Dendritic cell treated with granulocyte-macrophage colony-stimulating factor and Interleukin-4, amounts not matched to agents 40 ng/mL and 50 ng/mL, for 4 days (primary cell): ENCODE measurements at regions not wholly inside any gene's neighbourhood (a gene's known extent, or its start where the extent isn't known, plus 50 kb on each side); places are given as distances from the start of the nearest gene placed in this dataset.

ENCODE experiments used
- H3K27ac Mint-ChIP-seq: one replicate; pipeline ENCODE4 v1.8.0; 2022; ENCODE audit warnings: mild to moderate bottlenecking, mixed read lengths
- H3K27me3 Mint-ChIP-seq: one replicate; pipeline ENCODE4 v1.8.0; 2022; ENCODE audit warnings: mild to moderate bottlenecking, mixed read lengths
- H3K36me3 Mint-ChIP-seq: one replicate; pipeline ENCODE4 v1.8.0; 2022; ENCODE audit warnings: low read depth, mixed read lengths
- H3K4me1 Mint-ChIP-seq: one replicate; pipeline ENCODE4 v1.8.0; 2022; ENCODE audit warnings: low read depth, mixed read lengths
- H3K4me3 Mint-ChIP-seq: one replicate; pipeline ENCODE4 v1.8.0; 2022; ENCODE audit warnings: mild to moderate bottlenecking, moderate library complexity, mixed read lengths
- H3K9me3 Mint-ChIP-seq: one replicate; pipeline ENCODE4 v1.8.0; 2022; ENCODE audit warnings: mixed read lengths
- intact Hi-C: fragments of 100-400 bp; cut with micrococcal nuclease; formaldehyde crosslinking; loops from one replicate; pipeline ENCODE4 v1.15.0; 2022

- Mint-ChIP-seq H3K4me3 (no peak overlapping the region), H3K36me3 (no peaks in the 10 kb centered on the region), H3K9me3 (no peaks in the 10 kb centered on the region), H3K4me1 (peaks cover 17% of the 10 kb centered on the region), H3K27ac (no peak overlapping the region), H3K27me3 (peaks cover 9% of the 10 kb centered on the region)
- intact Hi-C loops = no loop called here
Observed at GRCh38 chr1:219446288-219446687, 166.6 kb downstream of the ZC3H11B start.

- Mint-ChIP-seq H3K36me3 (no peaks in the 10 kb centered on the region), H3K4me3 (no peak overlapping the region), H3K9me3 (no peaks in the 10 kb centered on the region), H3K4me1 (peaks cover 17% of the 10 kb centered on the region), H3K27me3 (peaks cover 10% of the 10 kb centered on the region), H3K27ac (no peak overlapping the region)
- intact Hi-C loops = no loop called here
Observed at GRCh38 chr1:219445864-219446263, 167.0 kb downstream of the ZC3H11B start.

GRCh38 chr1:219444474-219444873 is 168.4 kb downstream of the ZC3H11B start:
- Mint-ChIP-seq H3K36me3 (no peaks in the 10 kb centered on the region), H3K9me3 (peaks cover under 1% of the 10 kb centered on the region), H3K4me1 (peaks cover 17% of the 10 kb centered on the region), H3K27ac (no peak overlapping the region), H3K27me3 (peaks cover 7% of the 10 kb centered on the region), H3K4me3 (no peak overlapping the region)
- intact Hi-C loops = no loop called here

GRCh38 chr1:219443763-219444162 is 169.1 kb downstream of the ZC3H11B start:
- Mint-ChIP-seq H3K4me3 (no peak overlapping the region), H3K36me3 (no peaks in the 10 kb centered on the region), H3K27ac (no peak overlapping the region), H3K9me3 (peaks cover 7% of the 10 kb centered on the region), H3K4me1 (peaks cover 13% of the 10 kb centered on the region), H3K27me3 (peaks cover 12% of the 10 kb centered on the region)
- intact Hi-C loops = no loop called here

- Mint-ChIP-seq H3K4me3 (no peak overlapping the region), H3K27ac (no peak overlapping the region), H3K36me3 (no peaks in the 10 kb centered on the region), H3K9me3 (peaks cover 7% of the 10 kb centered on the region), H3K4me1 (peaks cover 7% of the 10 kb centered on the region), H3K27me3 (peaks cover 10% of the 10 kb centered on the region)
- intact Hi-C loops = no loop called here
Observed at GRCh38 chr1:219442611-219443061, 170.3 kb downstream of the ZC3H11B start.

GRCh38 chr1:219441884-219442283 is 171.0 kb downstream of the ZC3H11B start:
- Mint-ChIP-seq H3K9me3 (peaks cover 7% of the 10 kb centered on the region), H3K4me3 (no peak overlapping the region)

GRCh38 chr1:219439376-219439775 is 173.5 kb downstream of the ZC3H11B start:
- Mint-ChIP-seq H3K27me3 (peaks cover 17% of the 10 kb centered on the region), H3K27ac (no peak overlapping the region), H3K36me3 (no peaks in the 10 kb centered on the region), H3K4me3 (no peak overlapping the region), H3K9me3 (peaks cover 7% of the 10 kb centered on the region), H3K4me1 (peaks cover 7% of the 10 kb centered on the region)
- intact Hi-C loops = no loop called here

More at GRCh38 chr1:219441884-219442283, 171.0 kb downstream of the ZC3H11B start:
- Mint-ChIP-seq H3K4me1 (peaks cover 7% of the 10 kb centered on the region), H3K36me3 (no peaks in the 10 kb centered on the region), H3K27ac (no peak overlapping the region), H3K27me3 (peaks cover 15% of the 10 kb centered on the region)
- intact Hi-C loops = no loop called here

GRCh38 chr1:219438386-219438785 is 174.5 kb downstream of the ZC3H11B start:
- Mint-ChIP-seq H3K36me3 (no peaks in the 10 kb centered on the region), H3K4me1 (peaks cover 7% of the 10 kb centered on the region), H3K27me3 (peaks cover 15% of the 10 kb centered on the region), H3K27ac (no peak overlapping the region), H3K4me3 (no peak overlapping the region), H3K9me3 (peaks cover 7% of the 10 kb centered on the region)
- intact Hi-C loops = no loop called here

- Mint-ChIP-seq H3K27me3 (peaks cover 15% of the 10 kb centered on the region), H3K36me3 (no peaks in the 10 kb centered on the region), H3K4me3 (no peak overlapping the region), H3K9me3 (peaks cover 7% of the 10 kb centered on the region), H3K4me1 (no peaks in the 10 kb centered on the region), H3K27ac (no peak overlapping the region)
- intact Hi-C loops = no loop called here
Observed at GRCh38 chr1:219434923-219435297, 178.0 kb downstream of the ZC3H11B start.

- Mint-ChIP-seq H3K9me3 (peaks cover 6% of the 10 kb centered on the region), H3K27me3 (peaks cover 15% of the 10 kb centered on the region), H3K4me1 (no peaks in the 10 kb centered on the region), H3K4me3 (no peak overlapping the region), H3K36me3 (no peaks in the 10 kb centered on the region), H3K27ac (no peak overlapping the region)
- intact Hi-C loops = no loop called here
Observed at GRCh38 chr1:219434285-219434922, 178.5 kb downstream of the ZC3H11B start.

- Mint-ChIP-seq H3K27me3 (peaks cover 13% of the 10 kb centered on the region), H3K4me3 (no peak overlapping the region), H3K4me1 (no peaks in the 10 kb centered on the region), H3K9me3 (peaks cover 5% of the 10 kb centered on the region), H3K36me3 (no peaks in the 10 kb centered on the region), H3K27ac (no peak overlapping the region)
- intact Hi-C loops = no loop called here
Observed at GRCh38 chr1:219433496-219434131, 179.3 kb downstream of the ZC3H11B start.

- peaks cover 13% of the 10 kb centered on the region for H3K27me3 Mint-ChIP-seq
- intact Hi-C loops = no loop called here
- no peak overlapping the region for H3K4me3 Mint-ChIP-seq
- no peaks in the 10 kb centered on the region for H3K36me3 Mint-ChIP-seq
- H3K9me3 Mint-ChIP-seq = peaks cover 9% of the 10 kb centered on the region
- H3K27ac Mint-ChIP-seq = no peak overlapping the region
- no peaks in the 10 kb centered on the region for H3K4me1 Mint-ChIP-seq
Observed at GRCh38 chr1:219433001-219433400, 179.9 kb downstream of the ZC3H11B start.

- intact Hi-C loops = no loop called here
- H3K27me3 Mint-ChIP-seq = peaks cover 11% of the 10 kb centered on the region
- peaks cover 9% of the 10 kb centered on the region for H3K9me3 Mint-ChIP-seq
- H3K27ac Mint-ChIP-seq = no peak overlapping the region
- H3K4me1 Mint-ChIP-seq = no peaks in the 10 kb centered on the region
- no peak overlapping the region for H3K4me3 Mint-ChIP-seq
- H3K36me3 Mint-ChIP-seq = no peaks in the 10 kb centered on the region
Observed at GRCh38 chr1:219432191-219432606, 180.7 kb downstream of the ZC3H11B start.

- intact Hi-C loops = no loop called here
- peaks cover 8% of the 10 kb centered on the region for H3K27me3 Mint-ChIP-seq
- peaks cover 9% of the 10 kb centered on the region for H3K9me3 Mint-ChIP-seq
- no peaks in the 10 kb centered on the region for H3K4me1 Mint-ChIP-seq
- H3K36me3 Mint-ChIP-seq = no peaks in the 10 kb centered on the region
- H3K4me3 Mint-ChIP-seq = no peak overlapping the region
- H3K27ac Mint-ChIP-seq = no peak overlapping the region
Observed at GRCh38 chr1:219430419-219430818, 182.5 kb downstream of the ZC3H11B start.

- Mint-ChIP-seq H3K4me3 (no peak overlapping the region), H3K36me3 (no peaks in the 10 kb centered on the region), H3K4me1 (no peaks in the 10 kb centered on the region), H3K27me3 (peaks cover 6% of the 10 kb centered on the region), H3K27ac (no peak overlapping the region), H3K9me3 (peaks cover 9% of the 10 kb centered on the region)
- intact Hi-C loops = no loop called here
Observed at GRCh38 chr1:219428651-219429050, 184.3 kb downstream of the ZC3H11B start.
